ENCODE measurements at regions not wholly inside any gene's neighbourhood (a gene's known extent, or its start where the extent isn't known, plus 50 kb on each side); places are given as distances from the start of the nearest gene placed in this dataset.

DNA sequence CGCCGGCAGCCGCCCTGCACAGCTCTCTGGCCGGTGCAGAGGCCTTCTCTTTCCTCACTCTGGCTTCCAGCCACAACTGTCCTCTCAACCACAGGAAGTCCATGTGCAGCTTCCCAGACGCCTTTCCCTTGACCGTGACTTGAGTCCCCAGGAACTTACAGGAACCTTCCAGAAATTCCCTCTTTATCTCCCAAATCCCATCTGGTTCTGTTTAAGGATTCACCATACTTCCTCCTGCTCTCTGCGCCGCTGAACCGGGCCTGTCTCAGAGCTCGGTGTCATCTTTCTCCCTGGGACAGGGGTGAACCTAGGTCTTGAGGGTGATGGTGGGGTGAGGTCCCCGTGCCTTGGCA, 65.2 kb upstream of the ZNF469 start:
- no peaks in the 10 kb centered on the region for H3K36me3 Mint-ChIP-seq (ENCODE audit: low read depth)
- peaks cover 2% of the 10 kb centered on the region for H3K27me3 Mint-ChIP-seq
- intact Hi-C loops (cut with micrococcal nuclease) = no loop called here
- ATAC-seq (no peak), DNase-seq (no peak)
- peaks cover under 1% of the 10 kb centered on the region for H3K9me3 Mint-ChIP-seq
- TF ChIP-seq, protein P1, sequence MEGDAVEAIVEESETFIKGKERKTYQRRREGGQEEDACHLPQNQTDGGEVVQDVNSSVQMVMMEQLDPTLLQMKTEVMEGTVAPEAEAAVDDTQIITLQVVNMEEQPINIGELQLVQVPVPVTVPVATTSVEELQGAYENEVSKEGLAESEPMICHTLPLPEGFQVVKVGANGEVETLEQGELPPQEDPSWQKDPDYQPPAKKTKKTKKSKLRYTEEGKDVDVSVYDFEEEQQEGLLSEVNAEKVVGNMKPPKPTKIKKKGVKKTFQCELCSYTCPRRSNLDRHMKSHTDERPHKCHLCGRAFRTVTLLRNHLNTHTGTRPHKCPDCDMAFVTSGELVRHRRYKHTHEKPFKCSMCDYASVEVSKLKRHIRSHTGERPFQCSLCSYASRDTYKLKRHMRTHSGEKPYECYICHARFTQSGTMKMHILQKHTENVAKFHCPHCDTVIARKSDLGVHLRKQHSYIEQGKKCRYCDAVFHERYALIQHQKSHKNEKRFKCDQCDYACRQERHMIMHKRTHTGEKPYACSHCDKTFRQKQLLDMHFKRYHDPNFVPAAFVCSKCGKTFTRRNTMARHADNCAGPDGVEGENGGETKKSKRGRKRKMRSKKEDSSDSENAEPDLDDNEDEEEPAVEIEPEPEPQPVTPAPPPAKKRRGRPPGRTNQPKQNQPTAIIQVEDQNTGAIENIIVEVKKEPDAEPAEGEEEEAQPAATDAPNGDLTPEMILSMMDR (IDR thresholded peaks at IDR 0.05) = no peak
- no peak overlapping the region for H3K27ac Mint-ChIP-seq
- POLR2A ChIA-PET = no interaction called here
- H3K4me3 Mint-ChIP-seq = no peak overlapping the region
- CTCF ChIA-PET = no interaction called here
- H3K4me1 Mint-ChIP-seq (ENCODE audit: low read depth) = no peaks in the 10 kb centered on the region

DNA sequence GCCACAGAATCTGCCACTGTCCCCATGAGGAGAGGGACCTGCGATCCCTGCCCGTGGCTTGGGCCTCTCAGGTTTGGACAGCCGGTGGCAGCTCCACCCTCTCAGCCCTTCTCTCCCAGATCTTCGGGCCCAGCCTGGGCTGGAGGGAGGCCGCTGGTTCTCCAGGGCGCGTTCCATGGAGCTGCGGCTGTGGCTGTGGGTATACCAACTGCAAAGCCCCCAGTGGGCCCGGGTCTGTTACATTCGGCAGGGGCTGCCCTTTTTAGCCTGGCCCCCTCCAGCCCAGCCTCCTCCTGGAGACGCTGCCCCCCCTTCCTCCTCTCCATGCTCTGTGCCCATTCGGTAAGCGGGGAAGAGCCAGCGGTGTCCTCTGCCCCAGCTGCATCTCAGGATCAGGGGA, 64.7 kb upstream of the ZNF469 start:
- TF ChIP-seq, protein P1 (IDR thresholded peaks at IDR 0.05) = no peak
- POLR2A ChIA-PET = no interaction called here
- Mint-ChIP-seq H3K27me3 (peaks cover 2% of the 10 kb centered on the region), H3K36me3 (ENCODE audit: low read depth) (no peaks in the 10 kb centered on the region), H3K4me3 (no peak overlapping the region), H3K9me3 (no peaks in the 10 kb centered on the region), H3K27ac (no peak overlapping the region), H3K4me1 (ENCODE audit: low read depth) (no peaks in the 10 kb centered on the region)
- DNase-seq (no peak), ATAC-seq (no peak)
- CTCF ChIA-PET = interaction anchor here (1.2 kb wide), 1 partner anchor 120 kb away, joined by 3 read pairs; no protein-coding TSS in a partner anchor
- intact Hi-C loops (cut with micrococcal nuclease) = no loop called here

GRCh38 chr16:88318521-88318920, 64.2 kb upstream of the ZNF469 start:
- H3K4me1 Mint-ChIP-seq (ENCODE audit: low read depth) = no peaks in the 10 kb centered on the region
- ChIA-PET POLR2A (no interaction called here), CTCF (interaction anchor here (1.2 kb wide), 1 partner anchor 119 kb away, joined by 3 read pairs; no protein-coding TSS in a partner anchor)
- intact Hi-C loops (cut with micrococcal nuclease) = no loop called here
- no peak for ATAC-seq
- H3K36me3 Mint-ChIP-seq (ENCODE audit: low read depth) = no peaks in the 10 kb centered on the region
- peaks cover 2% of the 10 kb centered on the region for H3K27me3 Mint-ChIP-seq
- DNase-seq = no peak
- H3K27ac Mint-ChIP-seq = no peak overlapping the region
- TF ChIP-seq, protein P1 (IDR thresholded peaks at IDR 0.05) = no peak
- H3K4me3 Mint-ChIP-seq = no peak overlapping the region
- no peaks in the 10 kb centered on the region for H3K9me3 Mint-ChIP-seq

DNA sequence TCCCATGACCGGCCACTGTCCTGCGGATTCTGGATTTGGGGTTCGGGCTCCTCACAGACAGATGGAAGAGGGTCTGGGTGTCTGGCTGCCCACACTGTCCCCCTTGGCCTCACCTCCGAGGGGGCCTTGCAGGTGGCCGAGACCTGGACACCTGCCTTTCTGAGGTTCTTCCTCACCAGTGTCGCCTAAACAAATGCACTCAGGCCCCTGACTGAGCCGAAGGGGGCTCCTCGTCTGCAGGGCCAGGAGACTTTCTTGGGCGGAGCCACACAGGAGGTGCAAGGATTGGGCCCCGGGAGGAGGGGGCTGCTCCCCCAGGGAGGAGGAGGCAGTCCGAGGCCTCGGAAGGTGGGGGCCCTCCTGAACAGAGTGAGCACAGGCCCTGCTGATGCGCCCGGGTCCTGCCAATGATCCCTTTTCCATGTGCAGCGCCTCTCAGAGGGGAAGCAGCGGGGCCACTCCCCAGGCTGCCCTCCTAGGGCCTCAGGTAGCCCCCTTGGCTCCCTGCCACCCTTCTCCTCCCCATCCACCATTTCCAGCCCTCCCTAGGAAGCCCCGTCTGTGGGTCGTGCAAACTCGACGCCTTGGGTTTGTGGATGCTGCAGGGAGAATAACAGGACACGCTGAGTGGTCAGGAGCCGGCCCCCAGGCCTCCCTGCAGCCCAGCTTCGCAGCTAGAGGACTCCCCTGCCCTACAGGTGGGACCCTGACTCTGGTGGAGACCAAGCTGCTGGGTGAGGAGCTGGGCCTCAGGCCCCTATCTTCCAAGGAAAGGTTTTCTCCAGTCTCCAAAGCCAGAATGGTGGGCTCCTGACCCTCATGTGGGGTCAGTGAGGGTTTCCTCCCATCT, 63.4 kb upstream of the ZNF469 start:
- CTCF ChIA-PET = interaction anchor here (1.2 kb wide), 1 partner anchor 118 kb away, joined by 3 read pairs; no protein-coding TSS in a partner anchor
- H3K4me3 Mint-ChIP-seq = no peak overlapping the region
- no peak overlapping the region for H3K27ac Mint-ChIP-seq
- H3K36me3 Mint-ChIP-seq (ENCODE audit: low read depth) = no peaks in the 10 kb centered on the region
- H3K9me3 Mint-ChIP-seq = no peaks in the 10 kb centered on the region
- peaks cover 2% of the 10 kb centered on the region for H3K27me3 Mint-ChIP-seq
- TF ChIP-seq, protein P1 (IDR thresholded peaks at IDR 0.05) = no peak
- POLR2A ChIA-PET = no interaction called here
- no peaks in the 10 kb centered on the region for H3K4me1 Mint-ChIP-seq (ENCODE audit: low read depth)
- no peak for ATAC-seq
- no peak for DNase-seq
- intact Hi-C loops (cut with micrococcal nuclease) = no loop called here

DNA sequence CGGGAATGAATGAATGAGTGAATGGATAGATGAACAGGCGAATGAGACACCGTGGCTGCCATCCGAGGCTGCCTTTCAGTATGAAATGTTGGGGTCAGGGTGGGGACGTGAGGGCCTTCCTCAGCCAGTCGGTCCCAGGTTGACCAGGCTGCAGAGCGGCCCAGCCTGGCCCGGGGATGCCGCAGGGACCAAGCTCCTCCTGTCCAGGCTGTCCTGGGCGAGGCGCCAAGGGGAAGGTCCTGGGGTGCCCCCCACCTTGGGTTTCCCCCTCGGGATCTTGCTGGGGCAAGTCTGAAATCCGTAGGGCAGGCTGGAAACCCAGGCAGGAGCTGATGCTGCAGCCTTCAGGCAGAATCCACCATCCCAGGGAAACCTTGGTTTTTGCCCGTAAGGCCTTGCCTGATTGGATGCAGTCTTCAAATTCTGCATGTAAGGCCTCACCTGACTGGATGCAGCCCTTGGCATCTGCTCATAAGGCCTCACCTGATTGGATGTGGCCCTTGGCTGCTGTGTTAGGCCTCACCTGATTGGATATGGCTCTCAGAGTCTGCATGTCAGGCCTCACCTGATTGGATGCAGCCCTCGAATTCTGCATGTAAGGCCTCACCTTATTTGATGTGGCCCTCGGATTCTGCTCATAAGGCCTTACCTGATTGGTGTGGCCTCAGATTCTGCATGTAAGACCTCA, 61.7 kb upstream of the ZNF469 start:
- H3K9me3 Mint-ChIP-seq = no peaks in the 10 kb centered on the region
- H3K36me3 Mint-ChIP-seq (ENCODE audit: low read depth) = no peaks in the 10 kb centered on the region
- no peaks in the 10 kb centered on the region for H3K4me1 Mint-ChIP-seq (ENCODE audit: low read depth)
- H3K4me3 Mint-ChIP-seq = no peak overlapping the region
- intact Hi-C loops (cut with micrococcal nuclease) = no loop called here
- ChIA-PET CTCF (no interaction called here), POLR2A (no interaction called here)
- TF ChIP-seq, protein P1 (IDR thresholded peaks at IDR 0.05) = no peak
- H3K27ac Mint-ChIP-seq = no peak overlapping the region
- peaks cover 2% of the 10 kb centered on the region for H3K27me3 Mint-ChIP-seq
- DNase-seq = peak; percentile 20
- ATAC-seq = no peak

Measured in activated CD8-positive, alpha-beta T cell treated with anti-CD3 and anti-CD28 coated beads for 36 hours (primary cell).